ENCODE measurements at regions not wholly inside any gene's neighbourhood (a gene's known extent, or its start where the extent isn't known, plus 50 kb on each side); places are given as distances from the start of the nearest gene placed in this dataset.
A peak's percentile ranks its signal among the peaks of the same experiment; 100 is the strongest.

- CTCF ChIA-PET, result no interaction called here
- Mint-ChIP-seq H3K27ac (no peak overlapping the region), H3K9me3 (no peaks in the 10 kb centered on the region), H3K36me3 (no peaks in the 10 kb centered on the region), H3K27me3 (ENCODE audit: low read depth) (no peaks in the 10 kb centered on the region), H3K4me3 (no peak overlapping the region), H3K4me1 (peaks cover 88% of the 10 kb centered on the region)
- POLR2A ChIA-PET, result no interaction called here
- no peak for DNase-seq (ENCODE audit: low spot score)
- TF ChIP-seq ZBTB21 (CRISPR knock-in tag; IDR thresholded peaks at IDR 0.05; ENCODE audit: borderline replicate concordance) (no peak), NR1H2 (CRISPR knock-in tag; IDR thresholded peaks at IDR 0.05) (no peak), IRF2 (CRISPR knock-in tag; IDR thresholded peaks at IDR 0.05; ENCODE audit: borderline replicate concordance, low read depth) (no peak), SMAD3 (CRISPR knock-in tag; IDR thresholded peaks at IDR 0.05; ENCODE audit: borderline replicate concordance) (no peak), NR3C1 (CRISPR knock-in tag; conservative IDR thresholded peaks at IDR 0.05; ENCODE audit: low read depth) (no peak), MYBL2 (CRISPR knock-in tag; IDR thresholded peaks at IDR 0.05) (no peak), ZNF121 (CRISPR knock-in tag; IDR thresholded peaks at IDR 0.05) (no peak), NFE2L1 (CRISPR knock-in tag; IDR thresholded peaks at IDR 0.05) (no peak), NFATC4 (CRISPR knock-in tag; IDR thresholded peaks at IDR 0.05) (no peak), IRF1 (CRISPR knock-in tag; IDR thresholded peaks at IDR 0.05) (no peak), ETV6 (CRISPR knock-in tag; IDR thresholded peaks at IDR 0.05) (no peak)
- ATAC-seq, result no peak
These were observed 278.8 kb downstream of the CDC5L start for GRCh38 chr6:44666324-44666723.

- H3K9me3 Mint-ChIP-seq, result no peaks in the 10 kb centered on the region
- peaks cover 86% of the 10 kb centered on the region for H3K4me1 Mint-ChIP-seq
- ChIA-PET CTCF (interaction anchor here (1.0 to 2.3 kb wide), 9 partner anchors 11 to 1047 kb away, joined by 3 to 26 read pairs (median 6); no protein-coding TSS in a partner anchor), POLR2A (no interaction called here)
- no peak overlapping the region for H3K4me3 Mint-ChIP-seq
- ATAC-seq (peak; percentile 3), DNase-seq (ENCODE audit: low spot score) (peak; percentile 36)
- H3K36me3 Mint-ChIP-seq, result no peaks in the 10 kb centered on the region
- peak overlapping the region; percentile 62; the same call in 1 of the 2 replicates for H3K27ac Mint-ChIP-seq
- H3K27me3 Mint-ChIP-seq (ENCODE audit: low read depth), result no peaks in the 10 kb centered on the region
- no peak for TF ChIP-seq CREM (CRISPR knock-in tag; IDR thresholded peaks at IDR 0.05)
- TF ChIP-seq AFF4 (CRISPR knock-in tag; IDR thresholded peaks at IDR 0.05; ENCODE audit: borderline replicate concordance), result no peak
- no peak for TF ChIP-seq E2F1 (CRISPR knock-in tag; IDR thresholded peaks at IDR 0.05)
- TF ChIP-seq IRF1 (CRISPR knock-in tag; IDR thresholded peaks at IDR 0.05), result no peak
- TF ChIP-seq HMGXB4 (CRISPR knock-in tag; IDR thresholded peaks at IDR 0.05), result no peak
- TF ChIP-seq E2F5 (CRISPR knock-in tag; IDR thresholded peaks at IDR 0.05), result no peak
- TF ChIP-seq GABPB1 (CRISPR knock-in tag; IDR thresholded peaks at IDR 0.05), result no peak
- TF ChIP-seq RELA (CRISPR knock-in tag; IDR thresholded peaks at IDR 0.05; ENCODE audit: borderline replicate concordance), result no peak
These were observed 279.7 kb downstream of the CDC5L start for GRCh38 chr6:44667226-44667625.
